Lung (tissue), 11 donors: ENCODE measurements at regions not wholly inside any gene's neighbourhood (a gene's known extent, or its start where the extent isn't known, plus 50 kb on each side); places are given as distances from the start of the nearest gene placed in this dataset.

Experiments used
- ATAC-seq: fragments of 200-7000 bp; cut with Tn5 transposase; one replicate; pipeline ENCODE4 v1.9.1; 2020; ENCODE audit warnings: moderate number of reproducible peaks; ENCODE audit not compliant: insufficient read depth, low FRiP score
- DNase-seq, 3 donors: peaks; one replicate each; pipeline ENCODE4 v3.0.0-alpha.2; 2013 to 2017
- H3K27ac ChIP-seq, 2 donors: one replicate each; pipeline ENCODE4 v1.5.1; 2013; ENCODE audit warnings: mild to moderate bottlenecking in 2 of 2, moderate library complexity in 2 of 2, control low read depth in 1 of 2, inconsistent platforms in 1 of 2, low read depth in 1 of 2, low read length in 1 of 2
- H3K27me3 ChIP-seq, 3 donors: one replicate each; pipeline ENCODE4 v1.5.1; 2013; ENCODE audit warnings: low read length in 2 of 3; ENCODE audit not compliant: control insufficient read depth in 3 of 3, insufficient read depth in 3 of 3
- H3K36me3 ChIP-seq, 4 donors: one replicate each; pipeline ENCODE4 v1.5.1; 2013; ENCODE audit warnings: low read length in 4 of 4, mild to moderate bottlenecking in 1 of 4, moderate library complexity in 1 of 4; ENCODE audit not compliant: control insufficient read depth in 4 of 4, insufficient read depth in 4 of 4
- H3K4me1 ChIP-seq, 5 donors: one replicate each; pipeline ENCODE4 v1.5.1; 2013; ENCODE audit warnings: low read length in 5 of 5, mild to moderate bottlenecking in 2 of 5, moderate library complexity in 1 of 5; ENCODE audit not compliant: control insufficient read depth in 5 of 5, insufficient read depth in 5 of 5
- H3K4me3 ChIP-seq: one replicate; pipeline ENCODE4 v1.5.1; 2013; ENCODE audit warnings: mild to moderate bottlenecking, control low read depth, moderate library complexity
- H3K9ac ChIP-seq, 2 donors: one replicate each; pipeline ENCODE4 v1.5.1; 2013; ENCODE audit warnings: low read length in 2 of 2, control low read depth in 1 of 2; ENCODE audit not compliant: insufficient read depth in 1 of 2
- H3K9me3 ChIP-seq, 4 donors: one replicate each; pipeline ENCODE4 v1.5.1; 2013; ENCODE audit warnings: low read length in 3 of 4, mild to moderate bottlenecking in 1 of 4, moderate library complexity in 1 of 4; ENCODE audit not compliant: control insufficient read depth in 4 of 4, insufficient read depth in 3 of 4
- CTCF ChIP-seq: IDR thresholded peaks from 2 replicates; pipeline ENCODE4 v1.5.1; 2012; ENCODE audit warnings: mild to moderate bottlenecking; ENCODE audit errors: control extremely low read depth, extremely low read depth
- WGBS, 2 donors: extraction: QIAGEN DNeasy Blood & Tissue Kit; methylation state at CpG; one replicate each; pipeline ENCODE4 v1.1.7; 2013; 5-methylcytosine and 5-hydroxymethylcytosine counted together
- donor health status: control.
- donor health status: control.
- donor health status: Bipolar disorder and iron deficiency.
- donor health status: healthy.
- donor health status: DM: yes; HTN: yes; CAD: no.

DNA sequence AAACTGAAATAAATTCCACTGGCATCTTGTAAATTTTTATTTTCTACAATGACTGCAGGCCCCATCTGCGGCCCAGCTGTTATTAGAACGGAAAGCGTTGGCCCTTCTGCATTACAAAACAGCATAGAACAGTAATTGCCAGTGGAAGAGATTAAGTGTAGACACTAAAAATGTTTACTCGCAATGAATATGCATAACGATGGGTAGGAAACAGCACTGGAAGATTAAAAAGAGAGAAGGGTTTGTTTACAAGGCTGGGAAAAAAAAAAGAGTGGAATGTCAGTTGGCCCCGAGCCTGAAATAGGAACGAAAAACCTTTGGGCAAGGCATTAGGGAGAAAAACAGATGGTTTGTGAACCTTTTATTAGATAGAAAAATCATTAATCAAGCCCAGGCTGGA is 275.9 kb upstream of the TCF4 start:
- no peak overlapping the region for H3K27ac ChIP-seq
- no peak for TF ChIP-seq CTCF
- H3K27me3 ChIP-seq = no peaks in the 10 kb centered on the region
- no peaks in the 10 kb centered on the region for H3K36me3 ChIP-seq
- no peaks in the 10 kb centered on the region for H3K9me3 ChIP-seq
- WGBS, 2 donors = 52 to 71% methylated on average over 7 of the region's 7 CpGs
- H3K9ac ChIP-seq = no peak overlapping the region
- no peak for ATAC-seq
- peaks cover 0 to 27% (median 8%) of the 10 kb centered on the region in 5 donors for H3K4me1 ChIP-seq
- peak; percentile 88 to 97 (median 93) for DNase-seq
- H3K4me3 ChIP-seq = no peak overlapping the region

DNA sequence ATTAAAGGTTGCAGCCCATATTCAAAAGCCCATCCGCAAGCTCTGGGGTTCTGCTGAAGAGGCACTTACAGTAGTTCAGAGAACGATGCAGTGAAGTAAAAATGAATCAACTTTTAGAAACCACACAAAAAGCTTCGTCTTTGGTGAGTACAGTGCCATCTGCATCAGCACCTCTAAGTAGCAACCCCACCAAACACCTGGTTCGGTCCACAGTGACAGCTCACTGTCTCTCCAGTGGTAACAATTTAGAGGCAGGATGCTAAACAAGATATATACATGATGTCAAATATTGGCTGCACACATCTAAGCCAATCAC is 275.4 kb upstream of the TCF4 start:
- 88 to 94% methylated on average over 4 of the region's 4 CpGs for WGBS, 2 donors
- Histone ChIP-seq H3K27ac (no peak overlapping the region), H3K9ac (no peak overlapping the region), H3K36me3 (no peaks in the 10 kb centered on the region), H3K4me1 (peaks cover 0 to 27% (median 8%) of the 10 kb centered on the region in 5 donors), H3K4me3 (no peak overlapping the region), H3K9me3 (no peaks in the 10 kb centered on the region), H3K27me3 (no peaks in the 10 kb centered on the region)
- TF ChIP-seq CTCF = no peak
- DNase-seq = no peak
- no peak for ATAC-seq

- no peak overlapping the region for H3K4me3 ChIP-seq
- no peak for DNase-seq
- 95 to 96% methylated on average over 20 of the region's 20 CpGs for WGBS, 2 donors
- TF ChIP-seq CTCF = no peak
- no peak for ATAC-seq
- H3K27ac ChIP-seq = no peak overlapping the region
- no peaks in the 10 kb centered on the region for H3K9me3 ChIP-seq
- no peaks in the 10 kb centered on the region for H3K36me3 ChIP-seq
- H3K4me1 ChIP-seq = peaks cover 0 to 27% (median 8%) of the 10 kb centered on the region in 5 donors
- H3K27me3 ChIP-seq = no peaks in the 10 kb centered on the region
- no peak overlapping the region for H3K9ac ChIP-seq
Observed at GRCh38 chr18:55862693-55863390, 274.9 kb upstream of the TCF4 start.

DNA sequence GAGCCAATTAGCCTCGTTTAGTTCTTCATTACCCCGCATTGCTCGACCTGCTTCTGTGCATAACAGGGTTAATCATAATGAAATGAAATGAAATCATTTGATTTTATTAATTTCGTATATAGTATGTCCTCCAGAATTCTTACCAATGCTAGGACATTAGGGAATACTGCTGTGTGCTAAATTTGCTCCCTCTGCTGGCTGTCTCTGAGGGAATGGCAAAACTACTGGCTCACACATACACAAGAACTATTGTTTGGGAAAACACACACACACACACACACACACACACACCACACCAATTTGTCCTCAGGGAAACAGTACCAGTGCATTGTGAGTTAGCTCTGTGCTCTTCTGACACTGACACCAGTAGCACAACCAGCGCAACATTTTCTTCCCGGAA is 273.3 kb upstream of the TCF4 start:
- Histone ChIP-seq H3K9ac (no peak overlapping the region), H3K27me3 (no peaks in the 10 kb centered on the region), H3K36me3 (no peaks in the 10 kb centered on the region), H3K27ac (no peak overlapping the region), H3K4me3 (no peak overlapping the region), H3K4me1 (peaks cover 0 to 22% (median 10%) of the 10 kb centered on the region in 5 donors), H3K9me3 (no peaks in the 10 kb centered on the region)
- 80 to 86% methylated on average over 6 of the region's 6 CpGs for WGBS, 2 donors
- ATAC-seq (no peak), DNase-seq (peak in 1 of 3 donors; percentile 51)
- no peak for TF ChIP-seq CTCF
